GM18498 (cell line): ENCODE measurements at regions not wholly inside any gene's neighbourhood (a gene's known extent, or its start where the extent isn't known, plus 50 kb on each side); places are given as distances from the start of the nearest gene placed in this dataset.

ENCODE experiments used
- ATAC-seq: cut with Tn5 transposase; IDR thresholded peaks from one replicate; pipeline ENCODE4 v1.9.1; 2021; ENCODE audit warnings: mild to moderate bottlenecking, moderate library complexity; ENCODE audit not compliant: unreplicated experiment

DNA sequence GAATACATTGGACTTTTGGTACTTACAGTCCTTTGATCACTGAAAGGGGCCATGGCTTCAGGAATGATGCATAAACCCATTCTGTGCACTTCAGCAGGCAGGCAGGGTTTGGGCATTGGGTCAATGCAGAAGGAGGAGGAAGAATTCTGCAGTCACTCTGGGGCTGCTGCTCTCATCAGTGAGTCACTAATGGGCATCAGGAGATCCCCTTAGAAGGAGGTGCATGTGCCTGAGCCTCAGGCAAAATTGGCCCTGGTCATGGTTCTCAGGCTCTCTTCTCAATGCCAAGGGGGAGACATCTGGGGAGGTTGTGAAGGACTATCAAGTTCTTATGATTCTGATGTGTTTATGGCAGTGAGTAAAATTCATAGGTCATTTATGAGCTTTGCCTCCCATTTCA lies 52.0 kb upstream of the TNP1 start:
- no peak for ATAC-seq

DNA sequence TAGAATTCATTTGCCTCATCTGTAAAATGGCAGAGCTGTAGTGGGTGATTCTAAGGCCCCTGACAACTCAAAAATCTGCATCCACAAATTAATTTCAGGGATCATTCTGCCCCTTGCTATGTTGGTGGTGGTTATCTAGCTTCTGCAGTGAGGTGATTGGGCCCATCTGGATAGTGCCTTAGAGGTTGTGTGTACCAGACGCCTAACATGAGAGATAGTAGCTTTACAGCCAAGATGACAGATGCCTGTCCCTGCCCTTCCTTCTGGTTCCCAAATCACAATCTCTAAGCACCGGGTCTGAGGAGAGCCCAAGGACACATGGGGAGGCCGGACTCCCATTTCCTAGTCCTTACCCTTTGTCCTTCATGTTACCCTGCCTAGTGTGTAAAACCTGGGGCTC lies 51.1 kb upstream of the TNP1 start:
- no peak for ATAC-seq

- no peak for ATAC-seq
Measured at GRCh38 chr2:216909541-216910210, 49.8 kb upstream of the TNP1 start.
